Liver (tissue), 8 donors: ENCODE measurements at regions not wholly inside any gene's neighbourhood (a gene's known extent, or its start where the extent isn't known, plus 50 kb on each side); places are given as distances from the start of the nearest gene placed in this dataset.
"Not testable (repeated sequence)": the region's sequence is repeated elsewhere in the genome, so short reads cannot be mapped to it uniquely, and the experiment has no call there.

Experiments used
- DNase-seq: peaks from one replicate; pipeline ENCODE4 v3.0.0-alpha.2; 2017; ENCODE audit warnings: low spot score
- H3K27ac ChIP-seq, 2 donors: one replicate each; pipeline ENCODE4 v1.7.0; 2013; ENCODE audit warnings: inconsistent platforms in 2 of 2, low read length in 2 of 2, control low read depth in 1 of 2, low read depth in 1 of 2, mild to moderate bottlenecking in 1 of 2
- H3K27me3 ChIP-seq, 4 donors: one replicate each; pipeline versions ENCODE4 v1.6.1 to v1.7.0; 2013; ENCODE audit warnings: low read length in 3 of 4, inconsistent platforms in 1 of 4, mild to moderate bottlenecking in 1 of 4, moderate library complexity in 1 of 4; ENCODE audit not compliant: control insufficient read depth in 4 of 4, insufficient read depth in 4 of 4
- H3K36me3 ChIP-seq, 4 donors: one replicate each; pipeline versions ENCODE4 v1.6.1 to v1.7.0; 2013; ENCODE audit warnings: low read length in 3 of 4, mild to moderate bottlenecking in 3 of 4, low read depth in 1 of 4, moderate library complexity in 1 of 4; ENCODE audit not compliant: control insufficient read depth in 4 of 4, insufficient read depth in 3 of 4
- H3K4me1 ChIP-seq, 4 donors: one replicate each; pipeline versions ENCODE4 v1.6.1 to v1.7.0; 2013; ENCODE audit warnings: low read length in 3 of 4, mild to moderate bottlenecking in 3 of 4, moderate library complexity in 1 of 4; ENCODE audit not compliant: control insufficient read depth in 4 of 4, insufficient read depth in 4 of 4
- H3K4me3 ChIP-seq, 3 donors: one replicate each; pipeline versions ENCODE4 v1.6.1 to v1.7.0; 2013; ENCODE audit warnings: low read length in 3 of 3, control low read depth in 1 of 3, low read depth in 1 of 3, mild to moderate bottlenecking in 1 of 3
- H3K9ac ChIP-seq, 2 donors: one replicate each; pipeline ENCODE4 v1.7.0; 2013; ENCODE audit warnings: low read length in 2 of 2, mild to moderate bottlenecking in 2 of 2, moderate library complexity in 2 of 2, control low read depth in 1 of 2, low read depth in 1 of 2
- H3K9me3 ChIP-seq, 4 donors: one replicate each; pipeline versions ENCODE4 v1.6.1 to v1.7.0; 2013; ENCODE audit warnings: low read length in 3 of 4; ENCODE audit not compliant: control insufficient read depth in 4 of 4
- EGR1 ChIP-seq, 2 donors: IDR thresholded peaks; 2 replicates each; pipeline ENCODE4 v1.6.1; 2016 to 2018; ENCODE audit warnings: antibody characterized with exemption in 2 of 2, low read depth in 2 of 2
- FOXA1 ChIP-seq: IDR thresholded peaks from 2 replicates; pipeline ENCODE4 v1.6.1; 2016; ENCODE audit warnings: antibody characterized with exemption
- FOXA2 ChIP-seq: IDR thresholded peaks from 2 replicates; pipeline ENCODE4 v1.6.1; 2016; ENCODE audit warnings: antibody characterized with exemption
- HNF4A ChIP-seq, 2 donors: conservative IDR thresholded peaks; 2 replicates each; pipeline ENCODE4 v1.6.1; 2016; ENCODE audit warnings: antibody characterized with exemption in 2 of 2, mild to moderate bottlenecking in 2 of 2
- HNF4G ChIP-seq: IDR thresholded peaks from 2 replicates; pipeline ENCODE4 v1.6.1; 2016; ENCODE audit warnings: antibody characterized with exemption
- JUND ChIP-seq, 2 donors: IDR thresholded peaks; 2 replicates each; pipeline ENCODE4 v1.6.1; 2016; ENCODE audit warnings: antibody characterized with exemption in 2 of 2
- NR2F2 ChIP-seq: IDR thresholded peaks from 2 replicates; pipeline ENCODE4 v1.6.1; 2016; ENCODE audit warnings: antibody characterized with exemption
- RAD21 ChIP-seq, 2 donors: IDR thresholded peaks; 2 replicates each; pipeline ENCODE4 v1.6.1; 2016; ENCODE audit warnings: antibody characterized with exemption in 2 of 2, mild to moderate bottlenecking in 2 of 2
- SP1 ChIP-seq: IDR thresholded peaks from 2 replicates; pipeline ENCODE4 v1.6.1; 2018; ENCODE audit warnings: antibody characterized with exemption, mild to moderate bottlenecking
- WGBS: extraction: QIAGEN DNeasy Blood & Tissue Kit; methylation state at CpG from one replicate; pipeline ENCODE4 v1.1.7; 2013; 5-methylcytosine and 5-hydroxymethylcytosine counted together
- TF ChIP-seq, protein P1 (sequence below): IDR thresholded peaks from 2 replicates; pipeline ENCODE4 v1.6.1; 2016; ENCODE audit warnings: antibody characterized with exemption, mild to moderate bottlenecking
- TF ChIP-seq, protein P2 (sequence below): IDR thresholded peaks from 2 replicates; pipeline ENCODE4 v1.6.1; 2016; ENCODE audit warnings: antibody characterized with exemption
- TF ChIP-seq, protein P3 (sequence below): fragments of 150-350 bp; IDR thresholded peaks from 2 replicates; pipeline ENCODE4 v1.5.1; 2017; ENCODE audit warnings: improper control_type of control experiment, low read depth, low read length; ENCODE audit not compliant: missing input control
- TF ChIP-seq, protein P4 (sequence below): IDR thresholded peaks from 2 replicates; pipeline ENCODE4 v1.6.1; 2016; ENCODE audit warnings: antibody characterized with exemption
- TF ChIP-seq, protein P5 (sequence below): IDR thresholded peaks from 2 replicates; pipeline ENCODE4 v1.6.1; 2016; ENCODE audit warnings: antibody characterized with exemption
- donor health status: healthy.
- donor health status: healthy.
- donor health status: healthy.
- donor health status: healthy.
- donor health status: healthy.

DNA sequence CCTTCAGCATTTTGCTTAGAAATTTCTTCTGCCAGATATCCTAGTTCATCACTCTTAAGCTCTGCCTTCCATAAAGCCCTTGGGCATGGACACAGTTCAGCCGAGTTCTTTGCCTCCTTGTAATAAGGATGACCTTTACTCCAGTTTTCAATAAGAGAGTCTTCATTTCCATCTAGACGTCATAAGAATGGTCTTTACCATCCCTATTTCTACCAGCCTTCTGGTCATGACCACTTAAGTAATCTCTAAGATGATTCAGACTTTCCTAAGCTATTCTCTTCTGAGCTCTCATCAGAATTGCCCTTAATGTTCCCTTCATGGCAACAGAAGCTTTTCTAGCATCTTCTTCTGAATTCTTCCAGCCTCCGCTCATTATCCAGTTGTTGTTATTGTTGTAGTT lies 126.1 kb downstream of the TFAP2C start:
- Histone ChIP-seq H3K9ac (no peak overlapping the region), H3K27ac (no peak overlapping the region), H3K36me3 (no peaks in the 10 kb centered on the region), H3K4me3 (no peak overlapping the region), H3K27me3 (peaks cover 0 to 2% (median 0%) of the 10 kb centered on the region in 4 donors), H3K9me3 (peaks cover 0 to 4% (median 2%) of the 10 kb centered on the region in 4 donors), H3K4me1 (no peaks in the 10 kb centered on the region)
- TF ChIP-seq HNF4G (no peak), EGR1 (IDR thresholded peaks at IDR 0.05; ENCODE audit: low read depth in 2 of 2) (no peak), FOXA1 (no peak), NR2F2 (no peak), JUND (IDR thresholded peaks at IDR 0.05) (no peak), HNF4A (conservative IDR thresholded peaks at IDR 0.05) (no peak), FOXA2 (no peak), RAD21 (IDR thresholded peaks at IDR 0.05) (no peak), SP1 (no peak)
- TF ChIP-seq, protein P1, sequence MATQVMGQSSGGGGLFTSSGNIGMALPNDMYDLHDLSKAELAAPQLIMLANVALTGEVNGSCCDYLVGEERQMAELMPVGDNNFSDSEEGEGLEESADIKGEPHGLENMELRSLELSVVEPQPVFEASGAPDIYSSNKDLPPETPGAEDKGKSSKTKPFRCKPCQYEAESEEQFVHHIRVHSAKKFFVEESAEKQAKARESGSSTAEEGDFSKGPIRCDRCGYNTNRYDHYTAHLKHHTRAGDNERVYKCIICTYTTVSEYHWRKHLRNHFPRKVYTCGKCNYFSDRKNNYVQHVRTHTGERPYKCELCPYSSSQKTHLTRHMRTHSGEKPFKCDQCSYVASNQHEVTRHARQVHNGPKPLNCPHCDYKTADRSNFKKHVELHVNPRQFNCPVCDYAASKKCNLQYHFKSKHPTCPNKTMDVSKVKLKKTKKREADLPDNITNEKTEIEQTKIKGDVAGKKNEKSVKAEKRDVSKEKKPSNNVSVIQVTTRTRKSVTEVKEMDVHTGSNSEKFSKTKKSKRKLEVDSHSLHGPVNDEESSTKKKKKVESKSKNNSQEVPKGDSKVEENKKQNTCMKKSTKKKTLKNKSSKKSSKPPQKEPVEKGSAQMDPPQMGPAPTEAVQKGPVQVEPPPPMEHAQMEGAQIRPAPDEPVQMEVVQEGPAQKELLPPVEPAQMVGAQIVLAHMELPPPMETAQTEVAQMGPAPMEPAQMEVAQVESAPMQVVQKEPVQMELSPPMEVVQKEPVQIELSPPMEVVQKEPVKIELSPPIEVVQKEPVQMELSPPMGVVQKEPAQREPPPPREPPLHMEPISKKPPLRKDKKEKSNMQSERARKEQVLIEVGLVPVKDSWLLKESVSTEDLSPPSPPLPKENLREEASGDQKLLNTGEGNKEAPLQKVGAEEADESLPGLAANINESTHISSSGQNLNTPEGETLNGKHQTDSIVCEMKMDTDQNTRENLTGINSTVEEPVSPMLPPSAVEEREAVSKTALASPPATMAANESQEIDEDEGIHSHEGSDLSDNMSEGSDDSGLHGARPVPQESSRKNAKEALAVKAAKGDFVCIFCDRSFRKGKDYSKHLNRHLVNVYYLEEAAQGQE = no peak
- TF ChIP-seq, protein P2, sequence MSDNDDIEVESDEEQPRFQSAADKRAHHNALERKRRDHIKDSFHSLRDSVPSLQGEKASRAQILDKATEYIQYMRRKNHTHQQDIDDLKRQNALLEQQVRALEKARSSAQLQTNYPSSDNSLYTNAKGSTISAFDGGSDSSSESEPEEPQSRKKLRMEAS = no peak
- TF ChIP-seq, protein P3, sequence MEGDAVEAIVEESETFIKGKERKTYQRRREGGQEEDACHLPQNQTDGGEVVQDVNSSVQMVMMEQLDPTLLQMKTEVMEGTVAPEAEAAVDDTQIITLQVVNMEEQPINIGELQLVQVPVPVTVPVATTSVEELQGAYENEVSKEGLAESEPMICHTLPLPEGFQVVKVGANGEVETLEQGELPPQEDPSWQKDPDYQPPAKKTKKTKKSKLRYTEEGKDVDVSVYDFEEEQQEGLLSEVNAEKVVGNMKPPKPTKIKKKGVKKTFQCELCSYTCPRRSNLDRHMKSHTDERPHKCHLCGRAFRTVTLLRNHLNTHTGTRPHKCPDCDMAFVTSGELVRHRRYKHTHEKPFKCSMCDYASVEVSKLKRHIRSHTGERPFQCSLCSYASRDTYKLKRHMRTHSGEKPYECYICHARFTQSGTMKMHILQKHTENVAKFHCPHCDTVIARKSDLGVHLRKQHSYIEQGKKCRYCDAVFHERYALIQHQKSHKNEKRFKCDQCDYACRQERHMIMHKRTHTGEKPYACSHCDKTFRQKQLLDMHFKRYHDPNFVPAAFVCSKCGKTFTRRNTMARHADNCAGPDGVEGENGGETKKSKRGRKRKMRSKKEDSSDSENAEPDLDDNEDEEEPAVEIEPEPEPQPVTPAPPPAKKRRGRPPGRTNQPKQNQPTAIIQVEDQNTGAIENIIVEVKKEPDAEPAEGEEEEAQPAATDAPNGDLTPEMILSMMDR = no peak
- TF ChIP-seq, protein P4, sequence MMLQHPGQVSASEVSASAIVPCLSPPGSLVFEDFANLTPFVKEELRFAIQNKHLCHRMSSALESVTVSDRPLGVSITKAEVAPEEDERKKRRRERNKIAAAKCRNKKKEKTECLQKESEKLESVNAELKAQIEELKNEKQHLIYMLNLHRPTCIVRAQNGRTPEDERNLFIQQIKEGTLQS = no peak
- TF ChIP-seq, protein P5, sequence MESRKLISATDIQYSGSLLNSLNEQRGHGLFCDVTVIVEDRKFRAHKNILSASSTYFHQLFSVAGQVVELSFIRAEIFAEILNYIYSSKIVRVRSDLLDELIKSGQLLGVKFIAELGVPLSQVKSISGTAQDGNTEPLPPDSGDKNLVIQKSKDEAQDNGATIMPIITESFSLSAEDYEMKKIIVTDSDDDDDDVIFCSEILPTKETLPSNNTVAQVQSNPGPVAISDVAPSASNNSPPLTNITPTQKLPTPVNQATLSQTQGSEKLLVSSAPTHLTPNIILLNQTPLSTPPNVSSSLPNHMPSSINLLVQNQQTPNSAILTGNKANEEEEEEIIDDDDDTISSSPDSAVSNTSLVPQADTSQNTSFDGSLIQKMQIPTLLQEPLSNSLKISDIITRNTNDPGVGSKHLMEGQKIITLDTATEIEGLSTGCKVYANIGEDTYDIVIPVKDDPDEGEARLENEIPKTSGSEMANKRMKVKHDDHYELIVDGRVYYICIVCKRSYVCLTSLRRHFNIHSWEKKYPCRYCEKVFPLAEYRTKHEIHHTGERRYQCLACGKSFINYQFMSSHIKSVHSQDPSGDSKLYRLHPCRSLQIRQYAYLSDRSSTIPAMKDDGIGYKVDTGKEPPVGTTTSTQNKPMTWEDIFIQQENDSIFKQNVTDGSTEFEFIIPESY = no peak
- no peak for DNase-seq
- WGBS = 60% methylated on average over 3 of the region's 3 CpGs

DNA sequence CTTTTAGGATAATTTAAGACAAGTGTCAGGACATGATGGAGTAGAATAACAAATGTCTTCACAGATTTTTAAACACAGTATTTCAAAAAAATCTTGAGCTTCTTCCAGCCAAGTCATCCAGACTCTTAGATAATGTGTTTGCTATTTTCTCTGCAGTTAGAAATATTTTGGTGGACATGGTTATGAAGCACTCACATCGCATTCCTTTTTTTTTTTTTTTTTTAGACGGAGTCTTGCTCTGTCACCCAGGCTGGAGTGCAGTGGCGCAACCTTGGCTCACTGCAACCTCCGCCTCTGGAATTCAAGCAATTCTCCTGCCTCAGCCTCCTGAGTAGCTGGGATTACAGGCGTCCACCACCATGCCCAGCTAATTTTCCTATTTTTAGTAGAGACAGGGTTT lies 127.6 kb downstream of the TFAP2C start:
- not testable (repeated sequence) for H3K27ac ChIP-seq, H3K4me3 ChIP-seq, H3K4me1 ChIP-seq, H3K27me3 ChIP-seq, DNase-seq, H3K36me3 ChIP-seq, H3K9ac ChIP-seq, H3K9me3 ChIP-seq
- 84% methylated on average over 5 of the region's 5 CpGs for WGBS
